Ovary (tissue), 7 donors: ENCODE measurements at regions not wholly inside any gene's neighbourhood (a gene's known extent, or its start where the extent isn't known, plus 50 kb on each side); places are given as distances from the start of the nearest gene placed in this dataset.

Experiments
- DNase-seq, 5 donors: peaks; one replicate each; pipeline ENCODE4 v3.0.0-alpha.2; 2019 to 2020
- H3K27ac ChIP-seq, 2 donors: fragments of 200-600 bp; one replicate each; pipeline versions ENCODE4 v1.5.1 to v1.8.0; 2019 to 2022
- H3K27me3 ChIP-seq: fragments of 200-600 bp; one replicate; pipeline ENCODE4 v1.8.0; 2022
- H3K36me3 ChIP-seq: fragments of 200-600 bp; sonication (generic); one replicate; pipeline ENCODE4 v1.5.1; 2019
- H3K4me1 ChIP-seq: one replicate; pipeline ENCODE4 v1.8.1; 2013; ENCODE audit warnings: mild to moderate bottlenecking, moderate library complexity; ENCODE audit not compliant: insufficient read depth
- H3K4me3 ChIP-seq: fragments of 200-600 bp; sonication (generic); one replicate; pipeline ENCODE4 v1.5.1; 2017
- H3K9me3 ChIP-seq, 2 donors: fragments of 200-600 bp in 1 of 2; sonication (generic) in 1 of 2; one replicate each; pipeline versions ENCODE4 v1.5.1 to v1.8.1; 2013 to 2019; ENCODE audit warnings: mild to moderate bottlenecking in 1 of 2, moderate library complexity in 1 of 2
- CTCF ChIP-seq, 3 donors: fragments of 450-650 bp in 2 of 3; fragments of 200-600 bp in 1 of 3; IDR thresholded peaks; one replicate each; pipeline versions ENCODE4 v1.5.1 to v1.8.0; 2016 to 2022; ENCODE audit warnings: antibody characterized with exemption in 3 of 3, mild to moderate bottlenecking in 1 of 3
- EP300 ChIP-seq: sonication (generic); formaldehyde crosslinking; IDR thresholded peaks from one replicate; pipeline ENCODE4 v1.6.1; 2017; ENCODE audit warnings: antibody characterized with exemption
- POLR2A ChIP-seq: fragments of 450-650 bp; IDR thresholded peaks from one replicate; pipeline ENCODE4 v1.6.1; 2017; ENCODE audit warnings: antibody characterized with exemption, mild to moderate bottlenecking, moderate library complexity
- WGBS, 3 donors: extraction: QIAGEN DNeasy Blood & Tissue Kit in 1 of 3; methylation state at CpG; one replicate each; pipeline versions ENCODE4 v1.1.5 to v1.1.7; 2013 to 2017; 5-methylcytosine and 5-hydroxymethylcytosine counted together
- intact Hi-C, 4 donors: fragments of 100-400 bp; cut with DNase I; formaldehyde crosslinking; loops; one replicate each; pipeline versions ENCODE4 v1.11.0 to v1.15.1; 2022 to 2023
- donor health status: DM: no; HTN: no; CAD: no; lungs with moderate emphysema.
- donor health status: DM: no; HTN: no; CAD: no.
- donor health status: Bipolar disorder and iron deficiency.
- donor health status: DM: no; HTN: no; CAD: no.
- donor health status: DM: yes; HTN: yes; CAD: no.

GRCh38 chr6:79377888-79378348 lies 143.4 kb upstream of the HMGN3 start:
- H3K4me1 ChIP-seq, result no peaks in the 10 kb centered on the region
- no peak overlapping the region for H3K27ac ChIP-seq
- no peak for TF ChIP-seq CTCF (IDR thresholded peaks at IDR 0.05)
- TF ChIP-seq POLR2A, result no peak
- intact Hi-C loops, result no loop called here
- no peaks in the 10 kb centered on the region for H3K9me3 ChIP-seq
- WGBS, 3 donors, result 32 to 54% (median 44%) methylated on average over 1 of the region's 1 CpG
- H3K4me3 ChIP-seq, result no peak overlapping the region
- no peaks in the 10 kb centered on the region for H3K36me3 ChIP-seq
- no peak for DNase-seq
- no peaks in the 10 kb centered on the region for H3K27me3 ChIP-seq

GRCh38 chr6:79377047-79377446 lies 142.6 kb upstream of the HMGN3 start:
- no peak for DNase-seq
- no peak overlapping the region for H3K27ac ChIP-seq
- TF ChIP-seq CTCF (IDR thresholded peaks at IDR 0.05) (no peak), POLR2A (no peak), EP300 (no peak)
- H3K4me1 ChIP-seq, result no peaks in the 10 kb centered on the region
- H3K36me3 ChIP-seq, result no peaks in the 10 kb centered on the region
- H3K27me3 ChIP-seq, result no peaks in the 10 kb centered on the region
- intact Hi-C loops, result no loop called here
- H3K4me3 ChIP-seq, result no peak overlapping the region
- H3K9me3 ChIP-seq, result no peaks in the 10 kb centered on the region
- WGBS, 3 donors, result 58 to 72% (median 66%) methylated on average over 1 of the region's 1 CpG

GRCh38 chr6:79375635-79376337 lies 141.3 kb upstream of the HMGN3 start:
- 67 to 78% (median 76%) methylated on average over 3 of the region's 3 CpGs for WGBS, 3 donors
- no peaks in the 10 kb centered on the region for H3K4me1 ChIP-seq
- no peak overlapping the region for H3K27ac ChIP-seq
- no peaks in the 10 kb centered on the region for H3K9me3 ChIP-seq
- intact Hi-C loops, result no loop called here
- no peak overlapping the region for H3K4me3 ChIP-seq
- H3K27me3 ChIP-seq, result no peaks in the 10 kb centered on the region
- DNase-seq, result no peak
- TF ChIP-seq CTCF (IDR thresholded peaks at IDR 0.05) (no peak), EP300 (no peak), POLR2A (no peak)
- no peaks in the 10 kb centered on the region for H3K36me3 ChIP-seq

GRCh38 chr6:79374308-79374707 lies 139.8 kb upstream of the HMGN3 start:
- WGBS, 3 donors, result 95 to 100% (median 100%) methylated on average over 1 of the region's 1 CpG
- no peaks in the 10 kb centered on the region for H3K9me3 ChIP-seq
- TF ChIP-seq POLR2A, result no peak
- no peak for TF ChIP-seq CTCF (IDR thresholded peaks at IDR 0.05)
- TF ChIP-seq EP300, result no peak
- no peak overlapping the region for H3K27ac ChIP-seq
- no peak overlapping the region for H3K4me3 ChIP-seq
- no peak for DNase-seq
- H3K27me3 ChIP-seq, result no peaks in the 10 kb centered on the region
- no peaks in the 10 kb centered on the region for H3K36me3 ChIP-seq
- intact Hi-C loops, result no loop called here
- H3K4me1 ChIP-seq, result no peaks in the 10 kb centered on the region
